Breast epithelium (tissue), 4 donors: ENCODE measurements at regions not wholly inside any gene's neighbourhood (a gene's known extent, or its start where the extent isn't known, plus 50 kb on each side); places are given as distances from the start of the nearest gene placed in this dataset.

ENCODE experiments used
- DNase-seq, 2 donors: peaks; one replicate each; pipeline ENCODE4 v3.0.0-alpha.2; 2019; ENCODE audit warnings: low spot score in 2 of 2
- H3K27ac ChIP-seq, 2 donors: fragments of 200-600 bp; sonication (generic) in 1 of 2; one replicate each; pipeline ENCODE4 v1.5.1; 2016 to 2019; ENCODE audit warnings: mild to moderate bottlenecking in 1 of 2
- H3K27me3 ChIP-seq, 2 donors: fragments of 200-600 bp; sonication (generic) in 1 of 2; one replicate each; pipeline versions ENCODE4 v1.5.1 to v1.6.0; 2017 to 2019; ENCODE audit warnings: control low read depth in 1 of 2, mild to moderate bottlenecking in 1 of 2
- H3K36me3 ChIP-seq: fragments of 200-600 bp; one replicate; pipeline ENCODE4 v1.5.1; 2019
- H3K4me1 ChIP-seq, 2 donors: fragments of 200-600 bp; sonication (generic); one replicate each; pipeline ENCODE4 v1.5.1; 2016 to 2019; ENCODE audit warnings: control low read depth in 1 of 2
- H3K4me3 ChIP-seq, 3 donors: fragments of 200-600 bp; sonication (generic); 1 replicate in 2 of 3; 2 replicates in 1 of 3; pipeline ENCODE4 v1.5.1; 2016 to 2019; ENCODE audit warnings: mild to moderate bottlenecking in 3 of 3, moderate library complexity in 2 of 3
- H3K9me3 ChIP-seq, 2 donors: fragments of 200-600 bp; sonication (generic) in 1 of 2; one replicate each; pipeline ENCODE4 v1.5.1; 2016 to 2019; ENCODE audit warnings: control low read depth in 1 of 2
- CTCF ChIP-seq, 3 donors: fragments of 450-650 bp; IDR thresholded peaks; one replicate each; pipeline ENCODE4 v1.5.1; 2016 to 2017; ENCODE audit warnings: antibody characterized with exemption in 3 of 3, mild to moderate bottlenecking in 3 of 3, moderate library complexity in 3 of 3
- POLR2A ChIP-seq: fragments of 450-650 bp; IDR thresholded peaks from one replicate; pipeline ENCODE4 v1.6.1; 2016; ENCODE audit warnings: antibody characterized with exemption, mild to moderate bottlenecking, moderate library complexity
- POLR2AphosphoS5 ChIP-seq, 3 donors: sonication (generic); formaldehyde crosslinking; IDR thresholded peaks; one replicate each; pipeline ENCODE4 v1.6.1; 2017; ENCODE audit warnings: antibody characterized with exemption in 3 of 3
- intact Hi-C: fragments of 100-400 bp; cut with DNase I; formaldehyde crosslinking; loops from one replicate; pipeline ENCODE4 v1.15.1; 2023; ENCODE audit warnings: low total_unique reads

GRCh38 chr12:88764781-88765480 lies 184.7 kb upstream of the KITLG start:
- intact Hi-C loops, result loop anchor here (2.0 kb wide), 1 partner anchor 36 kb away; no protein-coding TSS in a partner anchor
- H3K36me3 ChIP-seq, result no peaks in the 10 kb centered on the region
- no peaks in the 10 kb centered on the region for H3K27me3 ChIP-seq
- no peak for DNase-seq
- peaks cover 0 to 4% of the 10 kb centered on the region in 2 donors for H3K4me1 ChIP-seq
- TF ChIP-seq POLR2A (no peak), POLR2AphosphoS5 (IDR thresholded peaks at IDR 0.05) (no peak), CTCF (IDR thresholded peaks at IDR 0.05) (no peak)
- H3K4me3 ChIP-seq, result no peak overlapping the region
- H3K9me3 ChIP-seq, result no peaks in the 10 kb centered on the region
- H3K27ac ChIP-seq, result no peak overlapping the region

GRCh38 chr12:88763536-88764100 lies 183.3 kb upstream of the KITLG start:
- DNase-seq, result no peak
- intact Hi-C loops, result loop anchor here (2.0 kb wide), 1 partner anchor 35 kb away; no protein-coding TSS in a partner anchor
- no peaks in the 10 kb centered on the region for H3K27me3 ChIP-seq
- no peak for TF ChIP-seq CTCF (IDR thresholded peaks at IDR 0.05)
- no peak for TF ChIP-seq POLR2A
- no peak for TF ChIP-seq POLR2AphosphoS5 (IDR thresholded peaks at IDR 0.05)
- H3K9me3 ChIP-seq, result no peaks in the 10 kb centered on the region
- no peak overlapping the region for H3K4me3 ChIP-seq
- no peaks in the 10 kb centered on the region for H3K36me3 ChIP-seq
- H3K4me1 ChIP-seq, result peaks cover 0 to 4% of the 10 kb centered on the region in 2 donors
- H3K27ac ChIP-seq, result no peak overlapping the region

- no peaks in the 10 kb centered on the region for H3K27me3 ChIP-seq
- H3K9me3 ChIP-seq, result no peaks in the 10 kb centered on the region
- DNase-seq, result no peak
- no peak overlapping the region for H3K27ac ChIP-seq
- H3K36me3 ChIP-seq, result no peaks in the 10 kb centered on the region
- H3K4me1 ChIP-seq, result no peaks in the 10 kb centered on the region
- TF ChIP-seq CTCF (IDR thresholded peaks at IDR 0.05) (no peak), POLR2AphosphoS5 (IDR thresholded peaks at IDR 0.05) (no peak)
- no peak overlapping the region for H3K4me3 ChIP-seq
- intact Hi-C loops, result no loop called here
Observed at GRCh38 chr12:88758176-88758575, 177.9 kb upstream of the KITLG start.

- no peak for DNase-seq
- no peaks in the 10 kb centered on the region for H3K9me3 ChIP-seq
- TF ChIP-seq POLR2AphosphoS5 (IDR thresholded peaks at IDR 0.05), result no peak
- no peak for TF ChIP-seq CTCF (IDR thresholded peaks at IDR 0.05)
- TF ChIP-seq POLR2A, result no peak
- H3K36me3 ChIP-seq, result no peaks in the 10 kb centered on the region
- no peak overlapping the region for H3K4me3 ChIP-seq
- intact Hi-C loops, result no loop called here
- no peak overlapping the region for H3K27ac ChIP-seq
- no peaks in the 10 kb centered on the region for H3K27me3 ChIP-seq
- H3K4me1 ChIP-seq, result no peaks in the 10 kb centered on the region
Observed at GRCh38 chr12:88756917-88757316, 176.6 kb upstream of the KITLG start.

GRCh38 chr12:88756153-88756552 lies 175.9 kb upstream of the KITLG start:
- TF ChIP-seq POLR2A (no peak), POLR2AphosphoS5 (IDR thresholded peaks at IDR 0.05) (no peak), CTCF (IDR thresholded peaks at IDR 0.05) (no peak)
- H3K27ac ChIP-seq, result no peak overlapping the region
- intact Hi-C loops, result no loop called here
- no peaks in the 10 kb centered on the region for H3K9me3 ChIP-seq
- H3K27me3 ChIP-seq, result no peaks in the 10 kb centered on the region
- H3K4me3 ChIP-seq, result no peak overlapping the region
- no peaks in the 10 kb centered on the region for H3K36me3 ChIP-seq
- peak in 1 of 2 donors; percentile 51 for DNase-seq
- H3K4me1 ChIP-seq, result no peaks in the 10 kb centered on the region
